NCI-H2196 treated with DMSO at 0.1 percent for 48 hours (cell line): ENCODE measurements at regions not wholly inside any gene's neighbourhood (a gene's known extent, or its start where the extent isn't known, plus 50 kb on each side); places are given as distances from the start of the nearest gene placed in this dataset.
"Not testable (repeated sequence)": the region's sequence is repeated elsewhere in the genome, so short reads cannot be mapped to it uniquely, and the experiment has no call there.

Experiments
- DNase-seq: peaks from one replicate; lab custom pipeline; 2025; ENCODE audit not compliant: unreplicated experiment; lab: John Stamatoyannopoulos, UW

DNA sequence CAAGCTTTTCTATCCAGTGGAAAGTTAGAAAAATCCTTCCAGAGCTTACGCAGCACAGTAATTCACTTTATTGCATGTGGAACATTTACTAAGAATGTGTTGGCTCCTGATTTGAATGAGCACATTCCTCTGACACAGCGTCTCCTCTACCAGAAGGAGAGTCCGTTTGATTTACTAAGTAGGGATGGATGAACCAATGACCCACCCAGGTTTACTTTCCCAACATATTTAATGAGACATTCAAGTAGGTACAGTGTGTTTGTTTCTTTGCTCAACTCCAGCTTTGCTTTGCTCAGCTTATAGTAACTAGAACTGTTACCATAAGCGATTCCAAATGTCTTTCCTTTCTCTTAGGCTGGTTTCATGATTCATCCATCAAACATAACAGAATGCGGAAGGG lies 161.7 kb downstream of the SMARCA1 start:
- no peak for DNase-seq

DNA sequence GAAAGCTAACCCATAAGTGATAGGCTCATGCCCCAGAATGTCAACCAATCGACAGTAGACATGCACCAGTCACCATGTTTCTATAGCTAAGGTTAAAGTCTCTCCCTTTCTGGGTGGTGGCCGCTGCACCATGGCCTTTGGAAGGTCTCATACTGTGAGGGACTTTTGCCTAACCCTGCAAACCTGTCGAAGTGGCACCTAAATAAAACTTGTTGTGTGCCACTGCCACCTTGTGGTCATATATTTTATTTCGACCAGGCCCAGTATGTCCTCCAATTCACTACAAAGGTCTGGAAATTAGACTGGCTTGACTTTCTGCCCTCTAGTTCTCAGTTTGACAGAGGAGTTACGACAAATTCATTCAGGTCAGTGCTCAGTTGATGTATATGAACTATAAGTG lies 163.1 kb downstream of the SMARCA1 start:
- no peak for DNase-seq

DNA sequence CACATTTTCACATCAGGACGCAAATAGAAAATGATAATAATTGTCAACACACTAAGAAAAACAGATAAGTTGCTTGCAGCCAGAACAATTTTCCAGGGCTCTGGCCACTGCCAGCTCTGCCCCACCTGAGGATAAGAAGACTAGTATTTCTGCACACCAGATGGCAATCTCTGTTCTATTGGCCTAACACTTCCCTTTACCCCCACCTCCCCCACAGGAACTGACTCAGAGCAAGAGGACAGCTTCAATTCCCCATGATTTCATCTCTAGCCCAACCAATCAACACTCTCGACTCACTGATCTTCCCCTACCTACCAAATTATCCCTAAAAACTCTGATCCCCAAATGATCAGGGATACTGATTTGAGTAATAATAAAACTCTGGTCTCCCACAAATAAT lies 164.0 kb downstream of the SMARCA1 start:
- no peak for DNase-seq

DNA sequence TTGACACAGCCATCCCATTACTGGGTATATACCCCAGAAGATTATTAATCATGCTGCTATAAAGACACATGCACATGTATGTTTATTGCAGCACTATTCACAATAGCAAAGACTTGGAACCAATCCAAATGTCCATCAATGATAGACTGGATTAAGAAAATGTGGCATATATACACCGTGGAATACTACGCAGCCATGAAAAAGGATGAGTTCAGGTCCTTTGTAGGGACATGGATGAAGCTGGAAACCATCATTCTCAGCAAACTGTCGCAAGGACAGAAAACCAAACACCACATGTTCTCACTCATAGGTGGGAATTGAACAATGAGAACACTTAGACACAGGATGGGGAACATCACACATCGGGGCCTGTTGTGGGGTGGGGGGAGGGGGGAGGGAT lies 165.9 kb downstream of the SMARCA1 start:
- not testable (repeated sequence) for DNase-seq

DNA sequence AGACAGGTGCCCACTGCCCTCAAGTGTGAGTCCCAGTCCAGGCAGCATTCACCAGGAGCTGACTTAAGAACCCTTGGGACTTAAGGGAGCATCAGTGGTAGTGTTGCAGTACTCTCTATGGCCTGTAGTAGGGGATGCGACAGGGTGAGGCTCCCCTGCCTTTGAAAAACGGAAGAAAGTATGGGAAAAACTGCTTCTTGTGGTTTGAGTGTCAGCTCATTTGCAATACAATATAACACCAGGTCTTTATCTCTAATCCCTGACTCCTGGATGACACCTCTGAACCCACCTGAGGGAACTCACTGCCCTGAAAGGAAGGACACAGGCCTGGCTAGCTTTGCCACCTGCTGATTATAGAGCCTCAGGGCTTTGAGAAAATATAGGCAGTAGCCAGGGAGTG lies 176.0 kb downstream of the SMARCA1 start:
- DNase-seq: no peak

DNA sequence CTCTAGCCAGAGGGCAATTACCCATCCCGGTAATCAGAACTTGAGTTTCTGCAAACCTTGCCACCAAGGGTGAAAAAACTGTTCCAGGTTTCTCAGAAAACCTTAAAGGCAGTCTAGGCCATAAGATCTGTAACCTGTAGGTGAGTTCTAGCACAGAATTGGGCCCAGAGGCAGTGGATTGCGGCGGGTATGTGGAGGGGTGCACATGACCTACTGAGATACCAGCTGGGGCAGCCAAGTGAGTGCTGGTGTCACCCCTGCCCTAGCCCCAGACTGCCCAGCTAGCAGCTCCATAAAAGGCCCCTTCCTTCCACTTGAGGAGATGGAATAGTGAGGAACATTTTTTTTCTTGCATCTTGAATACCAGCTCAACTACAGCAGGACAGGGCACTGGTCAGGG lies 176.7 kb downstream of the SMARCA1 start:
- no peak for DNase-seq

DNA sequence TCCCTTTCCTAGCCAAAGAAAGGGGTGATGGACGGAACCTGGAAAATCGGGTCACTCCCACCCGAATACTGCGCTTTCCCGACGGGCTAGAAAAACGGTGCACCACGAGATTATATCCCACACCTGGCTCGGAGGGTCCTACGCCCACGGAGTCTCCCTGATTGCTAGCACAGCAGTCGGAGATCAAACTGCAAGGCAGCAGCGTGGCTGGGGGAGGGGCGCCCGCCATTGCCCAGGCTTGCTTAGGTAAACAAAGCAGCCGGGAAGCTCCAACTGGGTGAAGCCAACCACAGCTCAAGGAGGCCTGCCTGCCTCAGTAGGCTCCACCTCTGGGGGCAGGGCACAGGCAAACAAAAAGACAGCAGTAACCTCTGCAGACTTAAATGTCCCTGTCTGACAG lies 186.0 kb downstream of the SMARCA1 start:
- not testable (repeated sequence) for DNase-seq

DNA sequence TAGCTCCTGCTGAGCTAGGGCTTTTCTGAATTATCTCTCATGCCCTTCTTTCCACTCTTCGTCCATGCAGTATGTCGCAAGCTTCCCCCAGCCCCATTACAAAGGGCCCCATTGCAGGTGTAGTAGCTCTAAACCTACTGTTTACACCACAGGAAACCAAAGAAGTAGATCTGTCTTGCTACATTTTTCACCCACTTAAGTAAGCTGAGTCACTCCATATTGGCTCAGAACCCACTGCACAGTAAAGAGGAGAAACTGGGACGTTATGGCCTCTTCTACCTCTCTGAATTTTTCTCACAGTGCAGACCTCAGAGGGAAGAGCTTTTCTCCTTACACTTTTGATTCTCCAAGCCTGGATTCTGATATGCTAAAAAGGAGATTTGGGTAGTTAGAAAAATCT lies 200.2 kb downstream of the SMARCA1 start:
- DNase-seq: no peak

DNA sequence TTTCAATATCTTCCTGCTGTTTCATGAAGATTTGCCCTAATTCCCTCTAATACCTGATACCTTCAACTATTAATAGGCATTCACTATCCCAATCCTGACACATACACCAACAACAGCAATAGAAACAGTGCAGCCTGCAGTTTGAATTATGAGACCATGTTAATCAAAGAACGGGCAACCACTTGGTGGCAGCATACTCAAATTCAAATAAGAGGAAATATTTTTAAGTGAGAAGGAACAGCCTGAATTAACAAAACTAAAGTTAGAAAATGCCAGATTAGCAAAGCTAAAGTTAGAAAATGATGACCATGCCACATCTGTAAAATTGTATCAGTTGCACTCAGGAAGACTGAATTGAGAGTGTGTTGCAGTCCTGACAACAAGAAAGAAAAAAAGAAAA lies 204.9 kb downstream of the SMARCA1 start:
- no peak for DNase-seq

DNA sequence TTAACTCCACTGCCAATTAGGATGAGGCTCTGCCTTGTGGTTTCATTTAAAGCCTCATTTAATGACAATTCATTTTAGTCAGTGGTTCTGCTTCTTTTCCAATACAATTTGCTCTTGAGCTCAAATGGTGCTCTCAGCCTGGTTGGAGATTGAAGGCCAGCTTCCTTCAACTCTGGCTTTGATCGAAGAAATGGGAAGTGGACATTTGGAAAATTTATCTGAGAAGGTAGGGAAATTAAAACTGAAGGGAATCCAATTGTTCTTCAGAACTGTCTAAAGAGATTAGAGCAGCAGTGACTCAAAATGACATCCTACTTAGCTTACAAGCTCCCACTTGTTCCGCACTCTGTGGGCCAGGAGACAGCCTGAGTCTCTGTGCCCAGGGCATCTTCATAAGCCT lies 206.8 kb downstream of the SMARCA1 start:
- DNase-seq: no peak

DNA sequence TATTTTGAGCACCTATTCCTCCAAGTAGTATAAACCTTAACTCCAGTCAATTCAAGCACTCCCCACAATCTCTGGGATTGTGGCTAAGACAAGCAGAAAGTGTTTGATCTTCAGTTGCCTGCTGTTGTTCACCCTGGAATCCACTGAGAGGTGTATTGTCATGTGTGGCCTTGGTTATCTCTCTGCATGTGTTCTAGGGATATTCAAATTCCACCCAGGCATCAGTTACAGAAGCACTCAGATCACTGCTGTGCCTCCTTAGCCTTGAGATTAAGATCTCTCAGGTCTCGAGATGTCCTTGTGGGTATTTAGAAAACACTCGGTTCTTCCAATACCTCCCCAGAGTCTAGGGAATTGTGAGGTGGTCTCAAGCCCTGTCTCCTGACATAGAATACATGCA lies 213.3 kb downstream of the SMARCA1 start:
- DNase-seq: no peak

DNA sequence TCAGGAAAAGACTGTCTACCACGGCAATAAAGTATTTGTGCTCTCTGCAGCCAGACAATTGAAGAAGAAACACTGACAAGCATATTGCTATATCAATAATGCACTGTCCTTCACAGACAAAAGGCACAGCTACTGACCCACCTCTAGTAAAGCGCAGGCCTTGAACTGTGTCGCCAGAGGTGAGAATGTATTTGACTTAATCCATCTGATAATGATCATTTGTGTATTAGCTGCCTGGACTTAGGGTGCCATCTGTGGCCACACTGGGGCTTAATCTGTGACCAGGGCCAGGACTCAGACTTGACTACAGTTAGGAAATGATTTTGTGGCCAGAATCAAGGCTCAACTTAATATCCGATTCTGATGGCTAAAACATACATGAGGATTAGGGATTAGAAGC lies 260.4 kb downstream of the SMARCA1 start:
- DNase-seq: no peak

DNA sequence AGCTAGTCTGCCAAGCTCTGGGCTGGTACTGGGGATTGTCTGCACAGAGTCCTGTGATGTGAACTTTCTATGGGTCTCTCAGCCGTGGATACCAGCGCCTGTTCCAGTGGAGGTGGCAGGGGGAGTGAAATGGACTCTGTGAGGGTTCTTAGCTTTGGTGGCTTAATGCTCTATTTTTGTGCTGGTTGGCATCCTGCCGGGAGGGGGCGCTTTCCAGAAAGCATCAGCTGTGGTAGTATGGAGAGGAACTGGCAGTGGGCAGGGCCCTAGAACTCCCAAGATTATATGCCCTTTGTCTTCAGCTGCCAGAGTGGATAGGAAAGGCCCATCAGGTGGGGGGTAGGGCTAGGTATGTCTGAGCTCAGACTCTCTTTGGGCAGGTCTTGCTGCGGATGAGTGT lies 267.8 kb downstream of the SMARCA1 start:
- DNase-seq: not testable (repeated sequence)

DNA sequence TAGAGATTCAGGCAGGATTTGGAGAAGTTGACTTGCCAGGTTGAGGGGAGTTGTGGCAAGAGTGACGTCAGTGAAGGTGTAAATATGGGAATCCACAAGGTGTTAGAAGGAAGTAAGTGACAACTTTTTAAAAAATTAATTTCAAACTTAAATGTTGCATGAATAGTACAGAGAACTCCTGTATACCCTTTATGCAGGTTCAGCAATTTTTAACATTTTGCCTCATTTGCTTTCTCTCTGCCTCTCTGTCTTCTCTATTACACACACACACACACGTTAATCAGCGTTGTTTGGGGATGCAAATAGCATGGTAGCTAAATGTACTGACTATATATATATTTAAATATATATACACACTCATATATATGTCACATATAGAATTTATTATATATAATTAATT lies 273.7 kb downstream of the SMARCA1 start:
- DNase-seq: no peak

DNA sequence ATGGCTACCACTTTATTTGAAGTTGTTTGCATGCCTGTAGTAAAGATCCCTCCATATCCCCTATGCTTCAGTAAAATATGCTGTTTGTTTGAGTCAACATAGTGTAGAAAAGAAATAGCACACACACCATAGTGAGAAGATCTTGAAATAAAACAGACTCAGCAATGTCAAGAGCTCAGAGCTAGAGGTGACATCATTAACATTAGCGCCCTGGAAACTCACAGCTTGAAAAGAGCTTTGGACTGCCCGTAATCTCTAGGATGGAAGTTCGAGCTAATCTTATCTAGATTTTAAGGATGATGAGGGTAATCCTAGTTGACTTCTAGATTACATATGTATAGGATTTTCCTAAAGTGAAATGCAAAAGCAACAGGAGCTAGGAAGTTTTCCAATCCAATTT lies 275.6 kb downstream of the SMARCA1 start:
- DNase-seq: no peak

DNA sequence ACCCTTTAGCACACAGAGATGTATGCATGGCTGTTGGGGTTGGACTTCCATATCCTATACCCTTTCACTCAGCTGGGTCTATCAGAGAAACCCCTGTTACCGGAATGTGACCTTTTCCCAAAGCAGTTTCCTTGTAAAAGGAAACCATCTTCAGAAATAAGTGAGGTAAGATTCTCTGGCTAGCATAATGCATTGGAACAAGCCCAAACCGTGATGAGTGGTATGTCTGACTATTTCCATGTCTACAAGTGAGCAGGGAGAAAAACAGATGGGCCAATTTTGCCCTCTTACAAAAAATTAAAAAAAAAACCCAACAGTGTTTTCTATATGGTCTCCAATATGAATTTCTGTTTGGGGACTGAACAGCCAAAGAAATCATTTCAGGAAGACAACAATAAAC lies 283.9 kb downstream of the SMARCA1 start:
- no peak for DNase-seq

DNA sequence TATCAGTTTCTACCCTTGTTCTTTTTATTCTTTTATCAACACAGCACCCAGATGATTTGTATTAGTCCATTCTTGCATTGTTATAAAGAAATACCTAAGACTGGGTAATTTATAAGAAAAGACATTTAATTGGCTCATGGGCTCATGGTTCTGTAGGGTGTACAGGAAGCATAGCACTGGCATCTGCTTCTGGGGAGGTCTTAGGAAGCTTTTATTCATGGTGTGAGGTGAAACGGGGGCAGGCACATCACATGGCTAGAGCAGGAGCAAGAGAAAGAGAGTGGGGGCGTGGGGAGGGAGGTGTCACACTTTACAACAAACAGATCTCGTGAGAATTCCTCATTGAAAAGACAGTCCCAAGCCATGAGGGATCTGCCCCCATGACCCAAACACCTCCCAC lies 285.3 kb downstream of the SMARCA1 start:
- DNase-seq: no peak

DNA sequence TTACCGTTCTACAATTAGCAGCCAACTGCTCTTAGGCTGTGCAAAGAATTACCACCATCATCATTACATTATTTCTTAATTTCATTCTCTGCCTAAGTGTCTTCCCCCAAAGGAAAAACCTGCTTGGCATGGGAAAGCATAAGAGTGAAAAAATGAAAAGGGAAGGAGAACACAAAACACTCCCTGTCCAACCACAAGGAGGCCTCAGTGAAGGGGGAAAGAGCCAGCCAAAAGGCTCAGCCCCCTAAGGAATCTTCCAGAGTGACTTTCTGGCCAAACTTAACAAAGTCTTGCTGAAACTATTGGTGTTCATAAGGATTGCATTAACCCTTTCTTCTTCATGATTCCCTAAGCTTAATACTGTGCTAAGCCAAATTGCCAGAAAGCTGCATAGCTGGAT lies 287.4 kb downstream of the SMARCA1 start:
- no peak for DNase-seq

DNA sequence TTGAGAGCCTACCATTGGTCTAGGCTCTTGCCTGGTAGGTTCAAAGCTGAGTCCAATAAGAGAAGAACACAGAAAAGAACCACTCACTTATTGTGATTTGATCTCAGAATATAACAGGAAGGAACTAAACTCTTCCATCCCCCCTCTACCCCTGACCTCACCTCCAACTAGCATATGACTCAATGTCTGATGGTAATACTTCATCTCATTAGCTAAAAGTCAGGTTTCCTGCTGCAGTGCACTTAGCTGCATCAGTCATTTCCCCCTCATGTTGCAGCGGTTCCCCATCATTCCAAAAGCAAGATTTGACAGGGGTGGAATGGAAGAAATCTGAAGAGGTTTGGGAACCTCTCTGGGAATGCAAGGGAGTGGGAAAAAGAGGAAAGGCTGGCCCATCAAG lies 289.5 kb downstream of the SMARCA1 start:
- DNase-seq: no peak

DNA sequence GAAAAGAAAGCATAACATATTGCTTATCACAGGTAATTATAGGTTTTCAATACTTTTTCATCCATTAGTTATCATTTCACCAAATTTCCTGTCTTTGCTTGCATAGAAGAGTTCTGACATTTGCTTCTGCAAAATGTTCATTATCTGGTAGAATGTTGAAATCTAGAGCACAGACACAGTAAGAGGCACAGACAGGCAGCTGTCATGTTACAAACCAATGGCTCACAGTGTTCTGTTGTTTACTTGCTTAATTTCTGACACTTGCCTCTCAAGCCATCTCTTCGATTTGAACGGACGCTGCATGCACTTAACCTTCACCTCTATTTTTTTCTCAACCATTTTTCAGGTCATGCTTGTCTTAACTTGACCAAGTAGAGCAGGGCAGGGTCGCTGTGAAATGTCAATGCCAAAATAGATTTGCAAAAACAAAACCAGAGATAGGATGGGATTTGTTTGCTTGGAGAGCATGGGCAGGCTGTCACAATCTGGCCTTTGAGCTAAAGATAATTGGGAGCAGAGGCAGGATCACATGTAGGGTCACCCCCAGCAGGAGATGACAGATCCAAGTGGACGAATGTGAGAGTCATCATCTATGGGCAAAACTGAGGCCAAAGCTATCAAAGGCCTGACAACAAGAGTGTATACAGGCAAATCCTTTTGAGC lies 292.3 kb downstream of the SMARCA1 start:
- DNase-seq: no peak

DNA sequence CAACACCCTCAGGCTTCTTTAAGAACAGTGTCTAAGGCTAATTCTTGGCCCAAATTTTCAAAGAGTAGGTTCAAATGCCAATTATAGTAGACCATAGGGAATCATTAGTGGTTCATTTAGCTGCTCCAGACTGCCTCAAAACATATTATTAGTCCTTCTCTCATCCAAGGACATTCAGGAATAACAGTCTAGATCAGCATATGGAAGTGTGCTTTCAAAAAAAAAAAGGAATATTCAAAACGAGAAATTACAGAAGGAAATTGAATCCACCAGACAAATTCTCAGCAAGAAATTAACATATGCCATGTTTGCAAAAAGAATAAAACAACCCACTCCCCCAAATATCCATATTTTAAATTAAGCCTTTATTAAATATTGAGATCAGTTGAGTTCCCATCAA lies 293.1 kb downstream of the SMARCA1 start:
- no peak for DNase-seq

DNA sequence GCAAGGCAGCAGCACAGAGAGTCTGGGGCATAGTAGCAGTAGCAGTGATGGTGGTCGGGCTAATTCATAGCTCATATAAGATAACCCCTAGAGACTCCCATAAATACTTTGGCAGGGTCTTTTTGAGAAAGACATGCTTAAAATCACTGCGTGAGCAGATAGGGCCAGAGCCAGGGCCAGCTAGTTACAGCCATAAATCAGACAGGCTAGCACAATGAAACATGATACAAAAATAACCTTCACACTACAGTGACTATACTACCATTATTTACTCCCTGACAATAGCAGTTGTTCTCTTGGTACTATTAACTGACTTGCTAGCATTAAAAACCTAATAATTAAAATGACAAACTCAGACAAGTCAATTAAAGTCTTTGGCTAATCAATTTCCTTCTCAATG lies 295.9 kb downstream of the SMARCA1 start:
- no peak for DNase-seq

DNA sequence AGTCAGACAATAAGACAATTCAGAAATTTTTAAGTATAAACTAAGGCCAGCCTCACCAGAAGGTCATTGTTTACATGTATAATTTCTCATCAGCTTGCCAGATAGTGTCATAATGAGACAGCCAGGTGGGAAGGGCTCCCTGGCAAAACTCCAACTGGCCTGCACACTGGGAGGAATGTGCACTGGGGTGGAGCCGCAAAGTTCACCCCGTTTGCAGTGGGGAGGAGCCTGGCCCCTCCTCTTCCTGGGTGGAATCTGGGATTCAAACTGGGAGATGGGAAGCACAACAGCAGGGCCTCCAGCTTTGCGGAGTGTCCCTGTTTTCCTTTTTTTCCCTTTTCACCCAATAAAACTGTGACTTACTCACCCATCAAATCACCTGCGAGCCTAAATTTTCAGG lies 329.9 kb downstream of the SMARCA1 start:
- DNase-seq: no peak

DNA sequence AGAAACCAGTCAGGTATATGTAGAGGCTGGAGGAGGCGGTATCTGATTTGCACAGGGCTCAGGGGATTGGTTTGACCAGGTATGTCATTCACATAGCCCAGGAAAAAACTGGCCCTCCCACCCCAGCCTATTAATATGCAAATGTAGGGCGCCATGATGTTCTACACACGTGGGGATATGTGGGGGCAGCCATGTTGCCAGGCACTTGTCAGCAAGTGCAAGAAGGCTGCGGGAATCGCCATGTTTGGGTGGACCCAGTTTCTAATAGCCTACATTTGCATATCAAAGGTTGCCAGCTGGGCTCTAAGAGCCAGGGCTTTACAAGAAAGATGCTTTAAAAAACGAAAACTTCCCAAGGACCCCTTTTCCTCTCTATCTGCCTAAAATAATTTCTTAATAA lies 335.1 kb downstream of the SMARCA1 start:
- no peak for DNase-seq
